Brain microvascular endothelial cell (primary cell): ENCODE measurements at regions not wholly inside any gene's neighbourhood (a gene's known extent, or its start where the extent isn't known, plus 50 kb on each side); places are given as distances from the start of the nearest gene placed in this dataset.

Source experiments
- DNase-seq: peaks from one replicate; pipeline ENCODE4 v3.0.0-alpha.2; 2020
- H3K27ac ChIP-seq: fragments of 250-450 bp; sonication (Bioruptor Pico); 2 replicates; pipeline ENCODE4 v1.5.1; 2020; ENCODE audit warnings: mild to moderate bottlenecking, moderate library complexity
- H3K27me3 ChIP-seq: fragments of 250-450 bp; sonication (Bioruptor Pico); replicated peaks from 2 replicates; pipeline ENCODE4 v1.5.1; 2020; ENCODE audit warnings: mild to moderate bottlenecking
- H3K36me3 ChIP-seq: fragments of 250-450 bp; sonication (Bioruptor Pico); replicated peaks from 2 replicates; pipeline ENCODE4 v1.5.1; 2020; ENCODE audit warnings: mild to moderate bottlenecking
- H3K4me3 ChIP-seq: 2 replicates; pipeline ENCODE4 v1.5.1; 2011; ENCODE audit warnings: low read depth, mild to moderate bottlenecking, control low read depth, low read length, moderate library complexity
- CTCF ChIP-seq: IDR thresholded peaks from 2 replicates; pipeline ENCODE4 v1.5.1; 2011; ENCODE audit warnings: low read depth, mild to moderate bottlenecking, moderate library complexity, low read length, control low read depth, inconsistent platforms; ENCODE audit errors: missing control alignments
- in situ Hi-C: cut with HindIII; loops from 2 replicates; pipeline ENCODE4 v1.10.0; 2017; ENCODE audit warnings: low sequenced_read_pairs, low pct_ligation_motif_present

- no peak overlapping the region for H3K4me3 ChIP-seq
- no peak for TF ChIP-seq CTCF
- in situ Hi-C loops: no loop called here
- no peaks in the 10 kb centered on the region for H3K36me3 ChIP-seq
- H3K27me3 ChIP-seq: no peaks in the 10 kb centered on the region
- no peak overlapping the region for H3K27ac ChIP-seq
- no peak for DNase-seq
Observed at GRCh38 chr20:56716806-56717205, 87.7 kb downstream of the TFAP2C start.

- TF ChIP-seq CTCF: no peak
- Histone ChIP-seq H3K4me3 (no peak overlapping the region), H3K36me3 (no peaks in the 10 kb centered on the region), H3K27me3 (no peaks in the 10 kb centered on the region), H3K27ac (no peak overlapping the region)
- in situ Hi-C loops: no loop called here
- no peak for DNase-seq
Observed at GRCh38 chr20:56718816-56719215, 89.7 kb downstream of the TFAP2C start.

- Histone ChIP-seq H3K36me3 (no peaks in the 10 kb centered on the region), H3K4me3 (no peak overlapping the region), H3K27ac (no peak overlapping the region), H3K27me3 (no peaks in the 10 kb centered on the region)
- TF ChIP-seq CTCF: no peak
- no peak for DNase-seq
- in situ Hi-C loops: no loop called here
Observed at GRCh38 chr20:56720620-56721213, 91.6 kb downstream of the TFAP2C start.

- TF ChIP-seq CTCF: no peak
- H3K27me3 ChIP-seq: no peaks in the 10 kb centered on the region
- no peaks in the 10 kb centered on the region for H3K36me3 ChIP-seq
- no peak overlapping the region for H3K4me3 ChIP-seq
- H3K27ac ChIP-seq: no peak overlapping the region
- in situ Hi-C loops: no loop called here
- no peak for DNase-seq
Observed at GRCh38 chr20:56722042-56722441, 92.9 kb downstream of the TFAP2C start.

GRCh38 chr20:56723331-56723730 is 94.2 kb downstream of the TFAP2C start:
- Histone ChIP-seq H3K36me3 (no peaks in the 10 kb centered on the region), H3K27ac (no peak overlapping the region), H3K4me3 (no peak overlapping the region), H3K27me3 (no peaks in the 10 kb centered on the region)
- in situ Hi-C loops: no loop called here
- no peak for TF ChIP-seq CTCF
- no peak for DNase-seq

- H3K36me3 ChIP-seq: no peaks in the 10 kb centered on the region
- no peak overlapping the region for H3K27ac ChIP-seq
- in situ Hi-C loops: no loop called here
- no peak overlapping the region for H3K4me3 ChIP-seq
- no peak for DNase-seq
- no peak for TF ChIP-seq CTCF
- no peaks in the 10 kb centered on the region for H3K27me3 ChIP-seq
Observed at GRCh38 chr20:56724241-56724757, 95.2 kb downstream of the TFAP2C start.
